ENCODE measurements at regions not wholly inside any gene's neighbourhood (a gene's known extent, or its start where the extent isn't known, plus 50 kb on each side); places are given as distances from the start of the nearest gene placed in this dataset.
"Not testable (repeated sequence)": the region's sequence is repeated elsewhere in the genome, so short reads cannot be mapped to it uniquely, and the experiment has no call there.

- DNase-seq (ENCODE audit: low spot score), result no peak
Observed at GRCh38 chr6:137709424-137710236, 157.4 kb upstream of the TNFAIP3 start.

DNA sequence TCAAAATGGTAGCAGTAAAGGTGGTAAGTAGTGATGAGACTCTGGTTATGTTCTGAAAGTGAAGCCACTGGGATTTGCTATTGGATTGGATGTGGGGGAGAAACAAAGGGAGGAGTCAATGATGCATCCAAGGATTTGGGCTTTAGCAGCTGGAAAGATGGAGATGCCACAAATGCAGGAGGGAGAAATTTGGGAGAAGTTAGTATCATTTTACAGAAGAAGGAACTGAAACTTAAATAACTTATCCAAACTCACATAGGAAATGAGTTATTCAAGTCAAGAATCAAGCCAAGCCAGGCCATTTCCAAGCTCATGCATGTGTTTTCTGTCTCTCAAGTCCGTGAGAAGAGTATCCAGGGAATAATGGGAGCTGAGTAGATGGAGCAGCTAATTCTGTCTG is 155.1 kb upstream of the TNFAIP3 start:
- no peak for DNase-seq (ENCODE audit: low spot score)

GRCh38 chr6:137712587-137712986 is 154.5 kb upstream of the TNFAIP3 start:
- DNase-seq (ENCODE audit: low spot score), result no peak

DNA sequence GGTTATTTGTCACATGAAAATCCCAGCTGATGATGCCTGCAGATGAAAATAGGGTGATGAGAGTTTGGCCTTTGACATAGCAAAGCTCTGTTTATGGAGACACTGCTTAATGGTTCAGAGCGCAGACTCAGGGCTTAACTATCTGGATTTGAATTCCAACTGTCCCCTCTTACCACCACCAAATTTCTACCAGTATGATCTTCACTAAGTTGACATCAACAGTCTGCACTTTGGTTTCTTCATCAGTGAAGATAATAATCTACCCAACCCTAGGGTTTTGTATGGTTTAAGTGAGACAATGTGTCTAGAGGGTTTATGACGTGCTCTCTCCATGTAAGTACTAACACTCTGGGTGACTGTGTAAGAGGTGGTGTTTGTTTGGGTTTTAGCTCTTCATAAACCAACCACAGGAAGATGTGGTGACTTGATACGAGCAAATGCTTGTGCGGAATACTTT is 151.4 kb upstream of the TNFAIP3 start:
- no peak for DNase-seq (ENCODE audit: low spot score)

DNA sequence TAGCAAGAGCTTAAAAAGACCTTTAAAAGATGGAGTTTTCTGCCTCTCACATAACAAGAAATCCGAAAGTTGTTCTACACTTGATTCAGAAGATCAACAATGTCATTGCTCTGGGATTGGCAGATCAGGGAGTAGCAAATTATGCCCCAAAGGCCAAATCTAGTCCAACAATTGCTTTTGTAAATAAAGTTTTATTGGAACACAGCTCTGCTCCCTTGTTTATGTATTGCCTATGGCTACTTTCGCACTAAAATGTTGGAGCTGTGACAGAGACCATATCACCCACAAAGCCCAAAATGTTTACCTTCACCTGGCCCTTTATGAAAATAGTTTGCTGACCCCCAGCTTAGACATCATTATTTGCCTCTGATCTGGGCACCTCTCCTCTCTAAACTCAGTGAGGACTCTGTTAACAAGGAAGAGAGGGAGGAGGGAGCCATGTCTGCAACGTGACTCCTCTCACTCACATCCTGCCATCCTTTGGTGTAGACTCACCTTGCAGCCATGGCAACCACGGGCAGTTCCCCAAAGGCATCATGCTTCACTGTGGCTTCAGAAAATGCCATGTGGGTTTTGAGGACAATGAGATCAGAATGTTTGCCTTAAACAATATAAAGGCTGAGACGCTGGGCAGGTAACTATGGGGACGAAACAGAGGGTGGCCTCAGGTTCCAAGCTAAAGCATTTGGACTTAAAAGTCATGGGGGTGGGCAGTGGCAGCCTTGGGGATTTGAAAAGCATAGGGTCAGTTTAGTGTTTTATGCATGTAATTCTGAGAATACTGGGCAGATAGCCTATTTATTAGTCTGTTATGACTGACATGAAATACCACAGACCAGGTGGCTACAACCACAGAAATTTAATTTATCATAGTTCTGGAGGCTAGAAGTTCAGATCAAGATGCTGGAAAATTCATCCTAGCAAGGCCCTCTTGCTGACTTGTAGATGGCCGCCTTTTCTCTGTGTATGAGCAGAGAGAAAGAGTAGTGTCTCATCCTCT is 149.7 kb upstream of the TNFAIP3 start:
- no peak for DNase-seq (ENCODE audit: low spot score)

DNA sequence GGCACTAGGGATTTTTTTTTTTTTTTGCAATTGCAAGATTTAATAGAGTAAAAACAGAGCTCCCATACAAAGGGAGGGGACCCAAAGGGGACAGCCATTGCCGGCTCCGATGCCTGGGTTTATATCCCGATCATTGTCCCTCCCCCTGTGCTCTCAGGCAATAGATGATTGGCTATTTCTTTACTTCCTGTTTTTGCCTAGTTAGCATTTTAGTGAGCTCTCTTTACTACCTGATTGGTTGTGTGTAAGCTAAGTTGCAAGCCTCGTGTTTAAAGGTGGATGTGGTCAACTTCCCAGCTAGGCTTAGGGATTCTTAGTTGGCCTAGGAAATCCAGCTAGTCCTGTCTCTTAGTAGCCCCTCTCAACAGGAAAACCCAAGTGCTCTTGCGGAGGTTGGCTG is 148.2 kb upstream of the TNFAIP3 start:
- DNase-seq (ENCODE audit: low spot score), result not testable (repeated sequence)

DNA sequence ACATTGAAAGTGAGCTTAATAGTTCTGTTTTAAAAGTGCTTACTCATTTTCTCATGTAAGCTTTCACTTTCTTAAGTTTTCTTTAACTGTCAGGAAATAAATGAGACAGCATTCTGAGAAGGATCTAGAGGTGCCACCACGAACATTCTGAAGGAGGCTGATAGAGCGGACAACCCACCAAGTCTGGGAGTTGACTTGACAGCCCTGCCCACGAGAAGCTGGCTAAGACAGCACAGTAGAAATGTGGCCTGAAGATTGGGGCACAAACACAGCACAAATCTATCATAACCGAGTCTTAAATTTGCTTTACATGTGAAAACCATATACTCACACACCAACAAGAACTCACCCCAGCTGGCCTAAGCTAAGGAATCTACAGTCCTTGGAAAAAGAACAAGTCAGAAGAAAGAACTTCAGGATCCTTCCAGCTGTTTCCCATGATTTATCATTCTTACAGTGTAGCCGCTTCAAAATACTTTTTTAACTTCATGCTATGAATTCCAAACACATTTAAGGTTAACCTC is 144.2 kb upstream of the TNFAIP3 start:
- no peak for DNase-seq (ENCODE audit: low spot score)

DNA sequence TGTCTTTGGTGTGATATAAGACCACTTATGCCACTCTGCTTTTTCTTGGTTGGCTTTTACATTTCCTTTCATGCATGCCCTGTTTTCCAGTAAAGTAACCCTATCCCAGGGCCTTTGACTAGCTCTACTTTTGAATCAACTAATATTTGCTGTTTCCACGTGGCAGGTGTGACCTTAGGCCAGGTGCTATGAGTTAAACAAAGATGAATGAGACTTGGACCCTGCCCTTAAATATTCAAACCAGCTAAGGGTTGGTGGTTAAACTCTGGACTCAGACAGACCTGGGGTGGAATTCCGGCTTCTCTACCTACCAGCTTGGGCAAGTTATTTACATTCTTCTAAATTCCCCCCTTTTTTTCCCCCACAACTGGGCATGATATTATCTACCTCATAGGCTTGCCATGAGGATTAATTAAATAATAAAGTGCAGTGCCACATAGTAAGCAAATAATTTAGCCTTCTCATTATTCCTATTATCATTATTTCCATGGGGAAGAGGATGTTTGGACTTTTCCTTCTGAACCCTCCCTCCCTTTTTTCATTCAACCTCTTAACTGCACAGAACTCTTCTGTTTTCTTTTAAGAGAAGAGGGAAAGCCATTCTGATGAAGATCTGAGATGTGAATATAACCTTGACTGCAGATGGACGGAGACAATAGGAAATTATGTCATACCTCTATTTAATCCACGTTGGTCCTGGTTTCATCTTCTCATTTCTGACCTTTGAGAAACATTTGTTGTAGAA is 143.6 kb upstream of the TNFAIP3 start:
- no peak for DNase-seq (ENCODE audit: low spot score)

DNA sequence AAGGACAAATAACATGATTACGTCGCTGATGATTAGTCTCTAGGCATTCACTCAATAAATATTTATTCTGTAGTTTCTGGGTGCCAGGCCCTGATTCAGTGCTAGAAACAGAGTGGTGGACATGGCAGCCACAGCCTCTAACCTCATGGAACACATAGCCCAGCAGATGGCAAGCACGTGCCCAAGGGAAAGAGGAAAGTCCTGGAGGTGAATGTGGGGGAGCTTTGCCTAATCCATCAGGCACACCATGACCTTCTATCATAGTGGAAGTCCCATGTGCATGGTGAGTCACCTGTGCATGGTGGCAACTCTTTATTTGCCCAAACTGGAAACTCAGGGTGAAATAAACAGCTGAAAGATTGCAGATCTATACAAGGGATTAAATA is 143.0 kb upstream of the TNFAIP3 start:
- DNase-seq (ENCODE audit: low spot score), result no peak

DNA sequence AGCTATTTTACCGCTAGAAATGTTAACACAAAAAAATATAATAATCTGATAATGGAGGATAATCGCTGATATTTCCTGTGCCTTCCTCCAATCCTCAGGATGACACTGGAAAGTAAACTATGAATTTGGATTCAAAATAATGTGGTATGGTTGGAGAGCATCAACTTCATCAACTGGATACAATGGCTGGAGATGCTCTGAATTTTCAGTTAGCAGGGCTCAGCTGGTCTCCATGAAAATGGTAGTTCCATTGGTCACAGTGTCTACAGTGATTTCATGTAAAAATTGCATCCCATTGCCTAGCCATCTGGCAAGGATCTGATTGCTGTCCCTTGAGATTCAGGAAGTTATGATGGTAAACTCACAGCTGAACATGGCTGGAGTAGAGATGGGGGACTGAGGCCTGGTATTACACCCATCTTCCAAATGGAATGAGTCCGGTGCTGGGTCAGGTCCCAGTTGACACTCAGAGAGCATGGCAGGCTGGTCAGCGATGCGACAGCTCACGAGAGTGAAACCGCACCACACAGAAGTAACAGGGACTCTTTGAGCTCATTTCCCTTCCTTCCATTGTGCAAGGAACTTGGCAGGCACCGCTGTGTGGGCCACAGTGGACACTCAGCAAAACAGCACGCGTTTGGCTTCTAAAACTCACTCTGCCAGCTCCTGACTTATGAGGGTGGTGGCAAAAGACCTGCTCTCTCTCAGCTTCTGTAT is 142.4 kb upstream of the TNFAIP3 start:
- no peak for DNase-seq (ENCODE audit: low spot score)

DNA sequence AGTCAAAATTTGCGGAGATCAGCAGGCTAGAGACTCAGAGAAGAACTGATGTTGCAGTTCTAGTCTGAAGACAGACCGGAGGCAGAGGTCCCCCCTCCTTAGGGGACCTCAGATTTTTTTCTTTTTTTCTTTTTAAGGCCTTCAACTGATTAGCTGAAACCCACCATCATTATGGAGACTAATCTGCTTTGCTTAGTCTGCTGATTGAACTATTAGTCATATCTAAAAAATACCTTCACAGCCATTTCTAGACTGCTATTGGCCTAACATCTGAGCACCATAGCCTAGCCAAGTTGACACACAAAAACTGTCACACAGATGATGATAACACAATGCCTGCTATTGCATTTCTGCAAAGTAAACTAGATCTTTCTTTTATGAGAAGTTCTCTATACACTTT is 141.1 kb upstream of the TNFAIP3 start:
- DNase-seq (ENCODE audit: low spot score), result no peak

GRCh38 chr6:137726582-137726981 is 140.5 kb upstream of the TNFAIP3 start:
- no peak for DNase-seq (ENCODE audit: low spot score)

DNA sequence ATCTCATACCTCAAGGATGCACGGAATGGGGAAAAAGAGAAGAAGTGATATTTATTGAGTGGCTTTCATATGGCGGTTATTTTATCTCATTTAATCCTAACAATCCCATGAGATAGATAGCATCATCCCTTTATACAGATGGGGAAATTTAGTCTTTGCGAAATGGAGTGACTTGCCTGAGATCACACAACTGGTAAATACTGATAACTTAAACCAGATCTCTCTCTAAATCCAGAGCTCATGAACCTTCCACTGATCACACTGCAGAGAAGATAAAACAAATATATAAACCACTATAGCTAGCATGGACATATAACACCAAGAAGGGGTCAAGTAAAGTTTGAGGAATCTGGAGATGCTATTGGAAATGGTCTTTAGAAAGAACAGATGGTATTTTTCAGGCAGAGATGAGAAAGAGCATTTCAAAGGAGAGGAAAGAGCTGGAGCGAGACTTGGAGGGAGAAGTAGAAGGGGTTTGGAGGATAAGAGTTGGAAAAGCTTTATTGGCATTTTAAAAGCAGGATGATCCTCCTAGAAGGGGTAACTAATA is 139.8 kb upstream of the TNFAIP3 start:
- DNase-seq (ENCODE audit: low spot score), result no peak

- DNase-seq (ENCODE audit: low spot score), result no peak
Observed at GRCh38 chr6:137728386-137729349, 138.4 kb upstream of the TNFAIP3 start.

DNA sequence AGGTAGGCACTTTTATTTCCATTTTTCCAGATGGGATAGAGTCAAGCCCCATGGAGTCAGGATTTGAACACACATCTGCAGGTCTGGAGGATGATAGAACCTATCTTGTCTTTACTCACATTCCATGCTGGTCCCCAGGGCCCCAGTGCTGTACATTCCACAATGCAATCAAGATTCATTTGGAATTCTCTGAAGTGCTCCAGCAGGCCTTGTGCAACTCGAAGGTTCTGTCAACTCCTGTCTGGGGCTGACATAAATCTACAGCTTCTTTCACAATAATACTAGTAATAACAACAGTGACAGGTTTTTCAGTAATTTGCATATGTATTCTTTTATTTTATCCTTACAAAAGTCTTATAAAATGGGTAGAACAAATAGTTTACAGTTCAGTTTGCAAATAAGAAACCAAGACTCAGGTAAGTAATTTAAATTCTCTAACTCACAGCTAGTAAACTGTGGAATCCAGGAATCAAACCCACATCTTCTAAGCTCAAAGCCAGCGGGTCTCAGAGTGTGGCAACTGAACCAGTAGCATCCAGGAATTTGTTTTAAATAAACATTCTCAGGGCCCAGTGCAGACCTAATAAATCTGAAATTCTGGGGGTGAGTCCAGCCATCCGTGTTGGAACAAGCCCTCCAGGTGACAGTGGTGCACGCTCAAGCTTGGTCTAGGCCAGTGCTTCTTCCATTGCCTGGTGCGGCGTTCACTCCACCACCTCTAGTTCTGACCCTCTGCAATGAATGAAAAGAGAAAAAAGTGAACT is 137.0 kb upstream of the TNFAIP3 start:
- no peak for DNase-seq (ENCODE audit: low spot score)

DNA sequence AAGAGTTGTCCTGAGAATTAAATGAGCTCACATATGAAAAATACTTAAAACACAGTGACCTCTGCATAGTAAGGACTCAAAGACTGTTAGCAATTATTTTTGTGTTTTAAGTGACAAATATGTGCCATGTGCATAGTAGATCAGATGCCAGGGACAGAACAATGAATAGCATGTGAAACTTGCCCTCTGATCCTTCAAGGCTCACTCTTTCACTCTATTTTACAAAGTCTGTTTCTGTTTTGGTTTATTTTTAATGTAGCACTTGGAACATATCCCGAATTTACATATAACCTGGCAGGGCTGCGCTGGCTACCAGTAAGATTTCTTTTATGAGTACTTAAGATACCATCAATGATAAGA is 135.5 kb upstream of the TNFAIP3 start:
- no peak for DNase-seq (ENCODE audit: low spot score)

- no peak for DNase-seq (ENCODE audit: low spot score)
Observed at GRCh38 chr6:137731960-137732616, 135.0 kb upstream of the TNFAIP3 start.

GRCh38 chr6:137733372-137733771 is 133.7 kb upstream of the TNFAIP3 start:
- no peak for DNase-seq (ENCODE audit: low spot score)
